ENCODE measurements at regions not wholly inside any gene's neighbourhood (a gene's known extent, or its start where the extent isn't known, plus 50 kb on each side); places are given as distances from the start of the nearest gene placed in this dataset.
"Not testable (repeated sequence)": the region's sequence is repeated elsewhere in the genome, so short reads cannot be mapped to it uniquely, and the experiment has no call there.

DNA sequence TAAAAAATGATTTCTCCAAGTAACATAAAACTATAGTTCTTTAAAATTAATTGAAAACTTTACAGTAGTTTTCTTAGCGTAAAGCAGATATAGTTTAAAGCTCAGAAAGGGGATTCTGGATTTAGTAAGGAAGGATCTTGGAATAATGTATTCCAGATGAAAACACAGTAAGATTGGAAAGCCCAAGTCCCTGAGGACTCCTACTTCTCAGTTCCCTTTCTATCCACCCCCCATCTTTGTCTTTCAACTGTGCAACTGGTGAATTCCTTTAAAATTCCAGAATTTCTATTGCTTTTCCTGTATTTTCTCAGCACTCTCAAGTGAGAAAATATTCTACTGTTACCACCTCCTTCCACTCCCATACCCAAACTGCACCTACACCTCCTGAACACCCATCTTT, 184.5 kb upstream of the FBN2 start:
- DNase-seq, result no peak
- Histone ChIP-seq H3K27ac (no peak overlapping the region), H3K27me3 (no peaks in the 10 kb centered on the region), H3K4me1 (no peaks in the 10 kb centered on the region), H3K9me3 (no peaks in the 10 kb centered on the region), H3K36me3 (no peaks in the 10 kb centered on the region), H3K4me3 (replicated peaks in 1 of 3) (no peak overlapping the region)
- WGBS, 2 donors, result 78 to 82% methylated on average over 1 of the region's 1 CpG
- intact Hi-C loops (cut with DNase I), result no loop called here
- no peak for TF ChIP-seq POLR2A (IDR thresholded peaks at IDR 0.05)
- TF ChIP-seq, protein P1, sequence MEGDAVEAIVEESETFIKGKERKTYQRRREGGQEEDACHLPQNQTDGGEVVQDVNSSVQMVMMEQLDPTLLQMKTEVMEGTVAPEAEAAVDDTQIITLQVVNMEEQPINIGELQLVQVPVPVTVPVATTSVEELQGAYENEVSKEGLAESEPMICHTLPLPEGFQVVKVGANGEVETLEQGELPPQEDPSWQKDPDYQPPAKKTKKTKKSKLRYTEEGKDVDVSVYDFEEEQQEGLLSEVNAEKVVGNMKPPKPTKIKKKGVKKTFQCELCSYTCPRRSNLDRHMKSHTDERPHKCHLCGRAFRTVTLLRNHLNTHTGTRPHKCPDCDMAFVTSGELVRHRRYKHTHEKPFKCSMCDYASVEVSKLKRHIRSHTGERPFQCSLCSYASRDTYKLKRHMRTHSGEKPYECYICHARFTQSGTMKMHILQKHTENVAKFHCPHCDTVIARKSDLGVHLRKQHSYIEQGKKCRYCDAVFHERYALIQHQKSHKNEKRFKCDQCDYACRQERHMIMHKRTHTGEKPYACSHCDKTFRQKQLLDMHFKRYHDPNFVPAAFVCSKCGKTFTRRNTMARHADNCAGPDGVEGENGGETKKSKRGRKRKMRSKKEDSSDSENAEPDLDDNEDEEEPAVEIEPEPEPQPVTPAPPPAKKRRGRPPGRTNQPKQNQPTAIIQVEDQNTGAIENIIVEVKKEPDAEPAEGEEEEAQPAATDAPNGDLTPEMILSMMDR (IDR thresholded peaks at IDR 0.05), result no peak

DNA sequence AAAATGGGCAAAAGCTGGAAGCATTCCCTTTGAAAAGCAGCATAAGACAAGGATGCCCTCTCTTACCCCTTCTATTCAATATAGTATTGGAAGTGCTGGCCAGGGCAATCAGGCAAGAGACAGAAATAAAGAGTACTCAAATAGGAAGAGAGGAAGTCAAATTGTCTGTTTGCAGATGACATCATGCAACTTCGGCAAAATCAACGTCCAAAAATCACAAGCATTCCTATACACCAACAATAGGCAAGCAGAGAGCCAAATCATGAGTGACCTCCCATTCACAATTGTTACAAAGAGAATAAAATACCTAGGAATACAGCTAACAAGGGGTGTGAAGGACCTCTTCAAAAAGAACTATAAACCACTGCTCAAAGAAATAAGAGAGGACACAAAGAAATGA, 192.0 kb upstream of the FBN2 start:
- H3K4me1 ChIP-seq; H3K27ac ChIP-seq; H3K4me3 ChIP-seq (replicated peaks in 1 of 3); H3K9me3 ChIP-seq; H3K36me3 ChIP-seq; intact Hi-C loops (cut with DNase I); DNase-seq; H3K27me3 ChIP-seq: not testable (repeated sequence)
- WGBS, 2 donors, result 69 to 83% methylated on average over 2 of the region's 2 CpGs

DNA sequence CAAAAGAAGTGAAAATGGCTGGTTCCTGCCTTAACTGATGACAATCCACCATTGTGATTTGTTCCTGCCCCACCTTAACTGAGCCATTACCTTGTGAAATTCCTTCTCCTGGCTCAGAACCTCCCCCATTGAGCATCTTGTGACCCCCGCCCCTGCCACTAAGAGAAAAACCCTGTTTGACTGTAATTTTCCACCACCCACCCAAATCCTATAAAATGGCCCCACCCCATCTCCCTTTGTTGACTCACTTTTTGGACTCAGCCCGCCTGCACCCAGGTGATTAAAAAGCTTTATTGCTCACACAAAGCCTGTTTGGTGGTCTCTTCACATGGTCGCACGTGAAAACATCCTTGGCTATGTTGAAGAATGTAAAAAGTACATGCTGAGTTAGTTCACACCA, 197.6 kb upstream of the FBN2 start:
- intact Hi-C loops (cut with DNase I); H3K9me3 ChIP-seq; H3K36me3 ChIP-seq; H3K4me1 ChIP-seq; DNase-seq; H3K27ac ChIP-seq; H3K27me3 ChIP-seq; H3K4me3 ChIP-seq (replicated peaks in 1 of 3): not testable (repeated sequence)
- 90% methylated on average over 4 of the region's 4 CpGs for WGBS, 2 donors

DNA sequence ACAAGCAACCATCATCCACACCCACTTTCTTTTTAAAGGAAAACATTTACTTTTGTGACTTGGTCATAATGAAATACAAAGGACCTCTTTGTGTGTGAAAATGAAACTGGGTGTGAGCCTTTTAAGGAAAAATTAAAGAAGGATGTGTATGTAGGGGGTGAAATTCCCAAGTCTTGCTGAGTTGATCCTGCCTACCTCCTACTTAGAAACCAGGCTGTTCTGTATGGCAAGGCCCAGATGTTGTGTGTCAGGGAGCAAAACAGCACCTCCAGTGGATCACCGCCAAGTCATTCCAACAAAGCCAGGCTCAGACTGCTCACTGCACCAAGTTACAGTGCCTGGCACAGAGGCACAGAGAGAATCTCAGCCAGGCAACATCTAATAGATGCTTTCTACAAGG, 198.5 kb upstream of the FBN2 start:
- Histone ChIP-seq H3K4me3 (replicated peaks in 1 of 3) (no peak overlapping the region), H3K27ac (no peak overlapping the region), H3K36me3 (no peaks in the 10 kb centered on the region), H3K4me1 (no peaks in the 10 kb centered on the region), H3K27me3 (no peaks in the 10 kb centered on the region), H3K9me3 (no peaks in the 10 kb centered on the region)
- 87 to 88% methylated on average over 1 of the region's 1 CpG for WGBS, 2 donors
- intact Hi-C loops (cut with DNase I), result no loop called here
- TF ChIP-seq, protein P1 (IDR thresholded peaks at IDR 0.05), result no peak
- TF ChIP-seq POLR2A (IDR thresholded peaks at IDR 0.05), result no peak
- no peak for DNase-seq

DNA sequence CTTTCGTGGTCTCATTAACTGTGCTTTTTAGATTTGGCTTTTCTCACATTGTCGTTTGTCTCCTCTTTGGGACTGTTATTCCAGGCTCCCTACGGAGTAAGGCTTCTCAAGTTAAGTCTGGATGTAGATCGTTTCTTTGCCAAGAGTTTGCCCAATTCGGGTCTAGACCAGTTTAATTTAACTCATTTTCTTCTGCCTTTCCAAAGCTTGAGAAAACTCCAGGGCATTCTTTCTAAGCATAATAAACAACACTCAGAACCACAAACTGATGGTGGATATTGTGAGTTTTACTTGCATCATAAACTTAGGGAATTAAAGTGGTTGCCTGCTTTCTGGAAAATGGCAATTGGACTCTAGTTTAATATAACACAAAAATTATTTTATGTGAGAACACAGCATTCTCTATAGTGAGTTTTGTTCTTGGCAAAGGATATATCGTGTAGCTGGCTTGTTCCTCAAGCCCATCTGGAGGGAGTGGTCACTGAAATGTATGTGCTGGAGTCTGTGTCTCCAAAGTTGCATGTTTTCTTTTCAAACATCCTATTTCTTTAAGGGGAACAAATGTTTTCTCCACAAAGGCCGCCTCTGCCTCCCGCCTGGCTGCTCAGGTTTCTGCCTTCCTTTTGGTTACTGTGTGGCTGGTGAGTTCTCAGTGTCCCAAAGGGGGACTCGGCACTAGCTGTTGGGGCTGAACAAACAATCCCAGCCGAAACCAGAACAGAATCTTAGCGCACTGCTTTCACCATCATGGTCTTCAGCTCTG, 211.3 kb upstream of the FBN2 start:
- intact Hi-C loops (cut with DNase I), result no loop called here
- Histone ChIP-seq H3K4me1 (no peaks in the 10 kb centered on the region), H3K4me3 (replicated peaks in 1 of 3) (no peak overlapping the region), H3K27ac (no peak overlapping the region), H3K36me3 (no peaks in the 10 kb centered on the region), H3K9me3 (no peaks in the 10 kb centered on the region), H3K27me3 (no peaks in the 10 kb centered on the region)
- TF ChIP-seq, protein P1 (IDR thresholded peaks at IDR 0.05), result no peak
- TF ChIP-seq POLR2A (IDR thresholded peaks at IDR 0.05), result no peak
- no peak for DNase-seq
- WGBS, 2 donors, result 45 to 48% methylated on average over 11 of the region's 11 CpGs

DNA sequence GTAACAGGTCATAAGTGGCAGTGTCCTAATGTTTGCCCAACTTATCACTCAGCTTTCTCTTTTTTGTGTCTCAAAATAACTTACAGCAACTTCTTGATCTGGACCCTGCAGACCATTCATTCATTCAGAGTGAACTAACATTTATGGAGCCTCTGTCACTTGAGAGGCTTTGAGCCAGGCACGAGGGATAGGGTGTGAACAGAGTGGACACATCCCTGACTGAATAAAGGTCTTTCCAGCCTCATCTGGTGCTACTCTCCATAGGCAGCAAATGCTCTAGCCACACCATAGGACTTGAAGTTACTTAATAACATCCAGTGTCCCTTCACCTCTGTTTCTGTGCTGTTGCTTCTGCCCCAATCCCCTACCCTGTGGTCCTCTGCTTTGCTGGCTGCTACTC, 212.1 kb upstream of the FBN2 start:
- DNase-seq, result no peak
- H3K36me3 ChIP-seq, result no peaks in the 10 kb centered on the region
- intact Hi-C loops (cut with DNase I), result no loop called here
- no peak overlapping the region for H3K4me3 ChIP-seq (replicated peaks in 1 of 3)
- H3K27me3 ChIP-seq, result no peaks in the 10 kb centered on the region
- no peaks in the 10 kb centered on the region for H3K9me3 ChIP-seq
- H3K27ac ChIP-seq, result no peak overlapping the region
- TF ChIP-seq, protein P1 (IDR thresholded peaks at IDR 0.05), result no peak
- TF ChIP-seq POLR2A (IDR thresholded peaks at IDR 0.05), result no peak
- 44 to 68% methylated on average over 1 of the region's 1 CpG for WGBS, 2 donors
- no peaks in the 10 kb centered on the region for H3K4me1 ChIP-seq

Measured in thyroid gland (tissue), 4 donors.